Activated effector memory CD4-positive, alpha-beta T cell treated with Interleukin-2 at 50 U/mL for 16 hours (primary cell): ENCODE measurements at regions not wholly inside any gene's neighbourhood (a gene's known extent, or its start where the extent isn't known, plus 50 kb on each side); places are given as distances from the start of the nearest gene placed in this dataset.

Experiments used
- DNase-seq: peaks from one replicate; pipeline ENCODE4 v3.0.0-alpha.2; 2020

- DNase-seq: no peak
Observed at GRCh38 chr17:36730857-36731490, 129.6 kb downstream of the MRM1 start.

GRCh38 chr17:36731811-36732210, 130.4 kb downstream of the MRM1 start:
- no peak for DNase-seq

GRCh38 chr17:36732351-36732750, 131.0 kb downstream of the MRM1 start:
- no peak for DNase-seq

- DNase-seq: no peak
Observed at GRCh38 chr17:36736201-36737156, 135.1 kb downstream of the MRM1 start.

GRCh38 chr17:36739208-36739607, 137.8 kb downstream of the MRM1 start:
- no peak for DNase-seq

GRCh38 chr17:36740157-36740556, 138.8 kb downstream of the MRM1 start:
- no peak for DNase-seq

GRCh38 chr17:36741019-36741902, 139.9 kb downstream of the MRM1 start:
- DNase-seq: no peak

GRCh38 chr17:36742267-36743000, 141.1 kb downstream of the MRM1 start:
- DNase-seq: no peak

- DNase-seq: no peak
Observed at GRCh38 chr17:36743130-36743529, 141.7 kb downstream of the MRM1 start.

GRCh38 chr17:36746381-36747053, 145.1 kb downstream of the MRM1 start:
- no peak for DNase-seq

GRCh38 chr17:36747861-36748260, 146.5 kb downstream of the MRM1 start:
- DNase-seq: no peak

GRCh38 chr17:36748272-36748671, 146.9 kb downstream of the MRM1 start:
- DNase-seq: no peak

- no peak for DNase-seq
Observed at GRCh38 chr17:36749493-36749892, 148.1 kb downstream of the MRM1 start.

GRCh38 chr17:36750316-36750885, 149.0 kb downstream of the MRM1 start:
- DNase-seq: no peak

GRCh38 chr17:36752096-36752888, 150.9 kb downstream of the MRM1 start:
- no peak for DNase-seq

GRCh38 chr17:36755586-36755985, 154.2 kb downstream of the MRM1 start:
- peak; percentile 11 for DNase-seq

GRCh38 chr17:36756695-36757094, 155.3 kb downstream of the MRM1 start:
- no peak for DNase-seq

GRCh38 chr17:36760425-36760824, 159.0 kb downstream of the MRM1 start:
- DNase-seq: no peak

GRCh38 chr17:36761203-36761950, 160.0 kb downstream of the MRM1 start:
- no peak for DNase-seq
